ENCODE measurements at regions not wholly inside any gene's neighbourhood (a gene's known extent, or its start where the extent isn't known, plus 50 kb on each side); places are given as distances from the start of the nearest gene placed in this dataset.

- TF ChIP-seq POLR2AphosphoS5 (IDR thresholded peaks at IDR 0.05) (no peak), CTCF (IDR thresholded peaks at IDR 0.05) (no peak)
Observed at GRCh38 chr2:14321357-14321756, 311.2 kb upstream of the LRATD1 start.
